Epidermal melanocyte (primary cell): ENCODE measurements at regions not wholly inside any gene's neighbourhood (a gene's known extent, or its start where the extent isn't known, plus 50 kb on each side); places are given as distances from the start of the nearest gene placed in this dataset.
"Not testable (repeated sequence)": the region's sequence is repeated elsewhere in the genome, so short reads cannot be mapped to it uniquely, and the experiment has no call there.

Experiments used
- DNase-seq: peaks from one replicate; pipeline ENCODE4 v3.0.0; 2011; ENCODE audit warnings: low spot score; ENCODE audit not compliant: insufficient read length

DNA sequence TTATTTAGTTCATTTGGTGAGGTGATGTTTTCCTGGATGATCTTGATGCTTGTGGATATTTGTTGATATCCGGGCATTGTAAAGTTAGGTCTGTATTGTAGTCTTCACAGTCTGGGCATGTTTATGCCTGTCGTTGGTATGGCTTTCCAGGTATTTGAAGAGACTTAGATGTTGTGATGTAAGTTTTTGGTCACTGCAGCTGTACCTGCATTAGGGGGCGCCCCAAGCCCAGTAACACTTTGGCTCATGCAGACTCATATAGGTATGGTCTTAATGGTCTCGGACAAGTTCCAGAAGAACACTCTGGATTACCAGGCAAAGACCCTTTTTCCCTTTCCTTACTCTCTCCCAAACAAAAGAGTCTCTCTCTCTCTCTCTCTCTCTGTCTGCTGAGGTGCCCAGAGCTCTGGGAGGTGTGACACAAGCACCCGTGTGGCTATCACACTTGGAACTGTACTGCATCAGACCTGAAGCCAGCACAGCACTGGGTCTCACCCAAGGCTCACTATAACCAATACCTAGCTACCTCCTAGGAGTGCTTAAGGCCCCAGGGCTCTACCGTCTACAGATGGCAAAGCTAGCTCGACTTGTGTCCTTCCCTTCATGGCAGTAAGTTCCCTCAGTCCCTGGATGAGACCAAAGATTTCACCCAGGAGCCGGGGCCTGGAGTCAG lies 425.8 kb upstream of the ATXN7L3B start:
- DNase-seq: no peak

DNA sequence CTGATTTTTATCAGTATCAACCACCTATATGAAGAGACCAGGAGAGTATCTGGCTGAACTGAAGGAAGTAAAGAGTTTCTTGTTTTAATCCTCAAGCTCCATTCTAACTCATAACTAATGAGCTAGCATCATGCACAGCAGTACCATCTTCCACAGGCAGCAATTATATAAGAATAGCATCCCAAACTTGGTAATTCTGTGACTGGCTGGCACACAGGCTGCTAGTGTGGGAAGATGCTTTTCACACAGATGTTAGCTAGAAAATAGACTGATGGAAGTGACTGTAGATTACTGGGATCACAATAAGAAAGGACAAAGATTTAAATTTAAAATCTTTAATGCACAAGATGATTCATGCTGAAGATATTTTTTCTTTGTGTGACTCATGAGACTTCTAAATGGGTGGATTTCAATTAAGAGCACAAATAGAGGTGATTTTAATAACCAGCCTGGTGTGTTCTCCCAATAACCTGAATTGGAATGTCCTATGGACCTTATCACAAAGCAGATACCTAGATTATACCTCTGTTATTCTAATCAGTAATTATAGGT lies 417.7 kb upstream of the ATXN7L3B start:
- DNase-seq: no peak

DNA sequence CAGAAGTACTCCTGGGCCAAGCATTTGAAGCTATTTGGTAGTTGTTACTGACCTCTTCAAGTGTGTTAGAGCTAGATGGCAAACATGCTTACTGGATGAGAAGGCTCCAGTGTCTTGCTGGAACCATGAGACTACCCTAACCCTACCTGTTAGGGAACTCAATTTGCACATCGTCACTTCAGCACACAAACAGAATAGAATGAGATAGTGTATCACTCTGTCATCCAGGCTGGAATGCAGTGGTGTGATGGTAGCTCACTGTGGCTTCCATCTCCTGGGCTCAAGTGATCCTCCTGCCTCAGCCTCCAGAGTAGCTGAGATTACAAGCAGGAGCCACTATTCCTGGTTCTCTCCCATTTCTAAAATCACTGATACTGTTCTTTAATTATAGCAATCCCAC lies 417.0 kb upstream of the ATXN7L3B start:
- no peak for DNase-seq

DNA sequence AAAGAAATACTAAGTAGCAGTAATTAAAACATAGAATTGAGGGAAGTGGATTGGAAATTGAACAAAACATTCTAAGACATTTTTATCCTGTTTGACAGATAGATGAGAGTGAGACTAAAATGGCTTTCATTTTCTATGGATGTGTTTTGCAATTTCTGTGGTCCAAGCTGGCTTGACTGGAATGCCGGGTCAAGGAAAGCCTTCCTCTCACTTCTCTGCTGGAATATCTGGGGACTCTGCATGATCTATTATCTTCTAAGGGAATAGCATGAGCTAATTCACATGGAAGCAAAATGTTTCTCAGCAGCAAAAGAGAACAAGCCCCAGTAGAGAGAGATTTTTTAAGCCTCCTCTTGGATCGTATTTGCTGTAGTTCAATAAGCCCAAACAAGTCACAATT lies 407.9 kb upstream of the ATXN7L3B start:
- DNase-seq: no peak

DNA sequence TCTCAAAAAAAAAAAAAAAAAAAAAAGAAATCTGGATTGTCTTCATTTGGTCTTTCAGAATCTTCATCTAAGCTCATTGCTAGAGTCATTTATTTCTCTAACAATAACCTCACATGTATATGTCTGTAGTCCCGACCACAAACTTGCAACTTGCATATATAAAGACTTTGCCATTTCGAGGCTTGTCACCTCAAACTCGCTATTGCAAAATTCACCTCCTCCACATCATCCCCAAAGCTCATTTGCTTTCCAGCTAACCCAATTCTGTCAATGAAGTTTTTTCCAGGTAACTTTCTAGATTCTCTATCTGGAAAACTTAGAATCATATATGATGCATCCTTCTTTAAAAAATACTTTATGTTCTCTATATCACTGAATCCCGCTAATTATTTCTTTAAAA lies 393.2 kb upstream of the ATXN7L3B start:
- no peak for DNase-seq

DNA sequence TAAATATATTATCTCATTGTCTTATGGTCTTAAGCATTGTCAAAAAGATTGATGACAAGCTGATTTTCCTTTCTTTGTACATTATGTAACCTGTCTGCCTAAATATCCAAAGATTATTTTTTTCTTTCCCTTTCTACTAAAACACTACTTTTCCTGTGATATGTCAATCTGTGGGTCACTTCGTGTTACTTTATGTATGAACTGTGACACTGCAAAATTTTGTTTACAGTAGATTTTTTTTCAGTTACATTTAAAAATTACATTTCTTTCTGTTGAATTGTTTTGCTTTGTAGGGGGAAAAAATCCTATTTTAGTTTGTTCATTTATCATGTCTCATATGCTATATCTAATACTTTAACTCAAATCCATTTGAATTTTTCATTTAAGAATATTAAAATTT lies 392.3 kb upstream of the ATXN7L3B start:
- no peak for DNase-seq

DNA sequence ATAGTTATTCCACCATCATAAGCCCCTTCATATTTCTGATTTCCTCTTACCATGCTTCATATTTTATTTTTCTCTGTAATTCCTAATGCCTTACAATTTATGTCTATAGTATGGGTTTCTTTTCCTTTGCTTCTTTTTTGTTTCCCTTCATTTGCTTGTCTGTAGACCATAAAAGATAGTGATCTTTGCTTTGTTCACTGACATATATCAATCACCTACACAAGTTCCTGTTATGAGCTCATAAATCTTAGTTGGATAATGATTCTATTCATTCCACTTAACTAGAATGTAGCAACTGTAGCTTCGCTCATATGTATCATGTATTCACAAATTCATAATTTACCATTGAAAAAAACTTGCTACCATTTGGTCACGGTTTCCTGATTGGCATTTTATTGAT lies 388.8 kb upstream of the ATXN7L3B start:
- DNase-seq: no peak

DNA sequence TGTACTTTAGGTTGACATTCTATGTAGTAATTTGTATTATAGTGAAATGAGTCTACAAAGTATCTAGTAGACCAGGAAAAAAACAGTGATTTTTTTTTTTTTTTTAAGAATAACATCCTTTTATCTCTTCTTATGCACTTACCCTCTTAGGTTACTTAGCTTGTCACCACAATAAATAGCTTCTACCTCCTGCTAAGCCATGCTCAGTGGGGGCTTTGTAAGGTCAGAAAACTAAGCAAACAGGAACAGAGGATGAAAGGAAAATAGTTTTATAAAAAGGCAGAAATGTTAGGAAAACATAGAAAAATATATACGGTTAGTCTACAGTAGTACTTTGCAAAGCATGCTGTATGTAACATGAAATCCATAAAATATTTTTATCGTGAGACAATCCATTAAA lies 385.3 kb upstream of the ATXN7L3B start:
- DNase-seq: no peak

DNA sequence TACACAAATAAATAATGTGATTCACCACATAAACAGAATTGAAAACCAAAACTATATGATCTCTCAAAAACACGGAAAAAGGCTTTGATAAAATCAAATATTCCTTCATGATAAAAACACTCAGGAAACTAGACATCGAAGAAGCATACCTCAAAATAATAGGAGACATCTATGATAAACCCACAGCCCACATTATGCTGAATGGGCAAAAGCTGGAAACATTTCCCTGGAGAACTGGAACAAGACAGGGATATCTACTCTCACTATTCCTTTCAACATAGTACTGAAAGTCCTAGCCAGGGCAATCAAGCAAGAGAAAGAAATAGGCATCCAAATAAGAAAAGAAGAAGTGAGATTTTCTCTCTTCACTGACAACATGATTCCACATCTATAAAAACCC lies 371.5 kb upstream of the ATXN7L3B start:
- DNase-seq: no peak

DNA sequence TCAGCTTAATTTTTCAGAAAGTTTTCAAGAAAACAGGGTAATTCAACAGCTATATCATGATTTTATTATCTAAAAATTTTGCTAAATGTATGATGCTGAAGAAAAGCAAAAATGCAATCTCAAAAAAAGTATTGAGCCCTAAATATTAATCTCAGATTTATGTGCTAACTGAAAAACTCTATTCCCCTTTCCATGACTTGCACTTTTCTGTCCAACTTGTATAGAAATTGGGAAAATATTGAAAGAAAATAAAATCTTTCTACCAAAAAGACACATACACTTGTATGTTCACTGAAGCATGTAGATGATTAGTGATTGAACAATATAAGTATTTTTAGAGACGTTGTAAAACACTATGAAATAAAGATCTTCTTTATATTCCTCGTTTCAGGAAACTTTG lies 368.0 kb upstream of the ATXN7L3B start:
- DNase-seq: no peak

DNA sequence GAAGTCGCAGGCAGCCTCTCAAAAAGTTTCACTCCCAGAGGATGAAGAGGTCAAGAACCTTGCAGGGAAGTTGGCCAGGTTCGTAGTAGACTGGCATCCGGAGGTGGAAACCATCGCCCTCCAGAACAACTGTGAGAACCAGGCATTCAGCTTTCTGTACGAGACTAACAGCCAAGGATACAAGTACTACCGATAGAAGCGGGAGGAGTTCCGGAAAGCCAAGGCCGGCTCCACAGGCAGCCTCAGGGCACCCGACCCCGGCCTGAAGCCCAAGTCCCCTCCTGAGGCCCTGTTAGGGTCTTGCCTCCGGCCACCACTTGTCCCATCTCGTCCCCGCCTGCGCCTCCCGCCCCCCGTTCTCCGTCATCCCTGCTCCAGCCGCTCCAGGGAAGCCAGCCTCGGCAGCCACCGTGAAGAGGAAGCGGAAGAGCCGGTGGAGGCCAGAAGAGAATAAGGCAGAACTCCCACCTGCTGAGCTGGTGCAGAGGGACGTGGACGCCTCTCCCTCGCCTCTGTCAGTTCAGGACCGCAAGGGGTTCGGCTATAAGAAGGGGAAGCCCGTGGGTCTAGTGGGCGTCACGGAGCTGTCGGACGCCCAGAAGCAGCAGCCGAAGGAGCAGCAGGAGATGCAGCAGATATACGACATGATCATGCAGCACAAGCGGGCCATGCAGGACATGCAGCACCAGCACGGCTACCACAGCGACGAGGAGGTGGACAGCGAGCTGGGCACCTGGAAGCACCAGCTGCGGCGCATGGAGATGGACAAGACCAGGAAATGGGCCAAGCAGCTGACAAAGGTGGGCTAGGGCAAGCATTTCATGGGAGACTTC lies 366.8 kb upstream of the ATXN7L3B start:
- DNase-seq: no peak

DNA sequence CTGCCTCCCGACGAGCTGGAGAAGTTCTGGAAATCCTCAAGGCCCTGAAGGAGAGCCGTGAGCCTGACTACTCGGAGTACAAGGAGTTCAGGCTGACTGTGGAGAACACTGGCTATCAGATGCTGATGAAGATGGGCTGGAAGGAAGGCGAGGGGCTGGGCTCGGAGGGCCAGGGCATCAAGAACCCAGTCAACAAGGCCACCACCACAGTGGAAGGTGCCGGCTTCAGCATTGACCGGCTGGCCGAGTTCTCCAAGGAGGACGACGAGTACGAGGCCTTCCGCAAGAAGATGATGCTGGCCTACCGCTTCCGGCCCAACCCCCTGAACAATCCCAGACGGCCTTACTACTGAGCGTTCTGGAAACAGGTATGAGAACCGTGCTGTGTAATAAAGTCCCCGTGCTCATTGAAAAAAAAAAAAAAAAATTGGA lies 366.1 kb upstream of the ATXN7L3B start:
- DNase-seq: no peak

DNA sequence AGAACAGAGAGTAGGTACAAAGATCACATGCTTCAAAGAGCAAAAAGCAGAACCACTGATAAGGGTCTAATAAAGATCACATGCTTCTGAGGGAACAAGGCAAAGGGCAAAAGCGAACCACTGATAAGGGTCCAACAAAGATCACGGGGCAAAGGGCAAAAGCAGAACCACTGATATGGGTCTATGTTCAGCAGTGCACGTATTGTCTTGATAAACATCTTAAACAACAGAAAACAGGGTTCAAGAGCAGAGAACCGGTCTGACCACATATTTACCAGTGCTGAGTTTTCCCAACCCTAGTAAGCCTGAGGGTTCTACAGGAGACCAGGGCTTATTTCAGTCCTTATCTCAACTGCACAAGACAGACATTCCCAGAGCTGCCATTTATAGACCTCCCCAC lies 362.7 kb upstream of the ATXN7L3B start:
- DNase-seq: not testable (repeated sequence)

DNA sequence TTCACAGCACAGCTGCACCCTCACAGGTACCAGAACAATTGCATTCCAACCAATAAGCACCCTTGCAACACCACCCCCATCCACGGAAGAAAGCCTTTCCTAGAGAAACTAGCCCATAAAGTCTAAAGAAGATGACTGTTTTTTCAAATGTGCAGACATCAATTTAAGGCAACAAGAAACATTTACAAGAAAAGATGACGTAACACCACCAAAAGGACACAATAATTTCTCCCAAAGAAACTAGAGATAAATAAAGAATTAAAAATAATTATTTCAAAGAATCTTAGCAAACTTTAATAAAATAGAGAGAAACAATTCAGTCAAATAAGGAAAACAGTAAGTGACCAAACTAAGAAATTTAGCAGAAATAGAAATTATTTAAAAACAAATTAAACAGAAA lies 352.3 kb upstream of the ATXN7L3B start:
- no peak for DNase-seq

DNA sequence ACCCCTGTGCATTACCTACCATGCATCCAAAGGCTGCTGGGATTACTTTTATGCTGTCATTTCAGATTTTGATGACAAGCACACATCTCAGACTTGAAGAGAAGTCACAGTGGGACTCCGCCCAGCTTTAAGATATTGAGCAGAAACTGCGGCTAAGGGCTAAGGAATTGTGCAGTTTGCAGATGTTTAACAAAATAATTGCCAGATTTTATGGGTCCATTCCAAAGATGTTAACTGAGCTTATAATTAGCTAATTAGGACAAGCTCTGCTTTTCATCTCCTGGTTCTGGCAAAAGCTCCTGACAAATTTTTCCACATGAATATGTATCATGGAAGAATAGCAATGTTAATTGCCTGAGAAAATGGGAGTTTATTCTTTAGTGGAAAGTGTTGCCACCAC lies 344.4 kb upstream of the ATXN7L3B start:
- no peak for DNase-seq

DNA sequence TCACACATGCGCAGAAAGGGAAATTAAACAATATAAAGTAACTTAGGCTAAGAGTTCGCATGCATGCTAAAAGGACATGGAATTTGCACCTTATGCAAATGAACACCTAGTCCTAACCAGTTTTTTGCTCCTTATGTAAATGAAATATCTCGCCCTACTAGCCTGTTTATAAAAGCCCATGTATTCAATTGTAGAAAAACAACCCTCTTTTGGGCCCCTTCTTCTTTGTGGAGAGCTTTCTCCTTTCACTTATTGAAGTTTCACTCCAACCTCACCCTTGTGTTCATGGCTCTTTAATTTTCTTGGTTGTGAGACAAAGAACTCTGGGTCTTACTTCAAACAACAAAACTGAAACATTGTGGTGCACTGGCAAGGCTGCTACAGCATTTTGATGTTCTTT lies 333.4 kb upstream of the ATXN7L3B start:
- DNase-seq: no peak

DNA sequence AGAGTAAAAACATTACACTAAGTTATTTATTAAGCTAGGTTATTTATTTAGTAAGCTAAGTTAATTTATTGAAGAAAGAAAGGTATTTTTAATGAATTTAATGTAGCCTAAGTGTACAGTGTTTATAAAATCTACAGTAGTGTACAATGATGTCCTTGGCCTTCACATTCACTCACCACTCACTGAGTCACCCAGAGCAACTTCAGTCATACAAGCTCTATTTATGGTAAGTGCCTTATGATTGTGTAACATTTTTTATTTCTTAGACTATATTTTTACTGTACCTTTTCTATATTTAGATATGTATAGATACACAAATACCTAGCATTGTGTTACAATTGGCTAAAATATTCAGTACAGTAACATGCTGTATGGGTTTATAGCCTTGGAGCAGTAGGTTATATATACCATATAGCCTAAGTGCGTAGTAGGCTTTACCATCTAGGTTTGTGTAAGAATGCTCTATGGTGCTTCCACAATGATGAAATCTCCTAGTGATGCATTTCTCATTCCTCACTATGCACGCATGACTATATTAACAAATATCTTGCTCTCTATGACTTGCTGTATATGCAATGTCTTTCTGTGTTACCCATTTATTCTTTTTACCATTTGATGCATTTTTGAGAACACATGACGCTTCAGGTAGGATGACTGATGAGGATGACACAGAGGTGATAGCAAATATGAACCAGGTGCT lies 309.6 kb upstream of the ATXN7L3B start:
- DNase-seq: no peak

DNA sequence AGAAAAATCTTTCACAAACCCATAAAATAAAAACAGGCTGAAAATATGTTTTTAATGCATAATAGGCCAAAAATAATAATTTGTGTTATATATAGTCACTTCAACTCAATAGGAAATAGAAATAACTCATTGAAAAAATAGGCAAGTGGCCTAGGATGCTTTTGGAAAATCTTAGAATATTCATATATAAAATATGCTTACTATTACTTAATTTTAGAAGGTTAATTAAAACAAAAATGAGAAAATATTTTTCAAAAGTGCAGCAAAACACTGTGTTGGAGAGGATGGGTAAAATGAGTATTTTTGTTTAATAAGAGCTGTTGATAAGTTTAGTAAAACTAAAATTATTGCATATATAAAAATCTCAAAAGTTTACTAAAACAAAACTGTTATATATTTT lies 308.0 kb upstream of the ATXN7L3B start:
- DNase-seq: no peak

DNA sequence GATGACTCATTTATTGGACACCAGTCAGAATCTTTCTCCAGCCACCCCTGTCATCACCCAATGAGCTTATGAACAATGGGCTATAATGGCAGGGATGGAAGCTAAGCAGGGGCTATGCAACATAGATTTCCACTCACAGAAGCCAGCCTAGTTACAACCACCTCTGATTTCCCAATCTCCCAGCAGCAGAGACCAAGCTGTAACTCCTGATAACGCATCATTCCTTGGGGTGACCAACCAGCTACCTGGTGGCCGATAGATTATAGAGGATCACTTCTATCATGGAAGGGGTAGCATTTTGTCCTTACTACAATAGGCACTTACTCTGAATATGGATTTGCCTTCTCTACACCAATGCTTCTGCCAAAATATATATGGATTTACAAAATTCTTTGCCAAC lies 302.3 kb upstream of the ATXN7L3B start:
- no peak for DNase-seq

DNA sequence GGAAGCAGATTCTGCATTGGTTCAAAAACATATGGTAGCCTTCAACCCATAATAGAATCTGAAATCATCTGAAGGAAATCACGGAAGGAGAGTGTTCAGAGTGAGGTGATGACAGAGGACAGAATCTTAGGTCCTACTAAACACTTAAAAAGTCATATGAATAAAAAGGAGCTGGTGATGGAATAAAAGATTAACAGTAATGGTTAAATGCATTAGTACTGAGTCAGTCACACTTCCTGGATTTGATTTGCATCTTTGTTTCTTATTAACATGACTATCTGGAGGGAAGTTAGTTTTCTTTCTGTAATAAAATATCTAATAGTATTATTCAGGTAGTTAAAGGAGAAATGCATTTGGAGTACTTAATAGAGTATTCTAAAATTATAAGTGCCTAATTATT lies 296.3 kb upstream of the ATXN7L3B start:
- DNase-seq: peak; percentile 20

DNA sequence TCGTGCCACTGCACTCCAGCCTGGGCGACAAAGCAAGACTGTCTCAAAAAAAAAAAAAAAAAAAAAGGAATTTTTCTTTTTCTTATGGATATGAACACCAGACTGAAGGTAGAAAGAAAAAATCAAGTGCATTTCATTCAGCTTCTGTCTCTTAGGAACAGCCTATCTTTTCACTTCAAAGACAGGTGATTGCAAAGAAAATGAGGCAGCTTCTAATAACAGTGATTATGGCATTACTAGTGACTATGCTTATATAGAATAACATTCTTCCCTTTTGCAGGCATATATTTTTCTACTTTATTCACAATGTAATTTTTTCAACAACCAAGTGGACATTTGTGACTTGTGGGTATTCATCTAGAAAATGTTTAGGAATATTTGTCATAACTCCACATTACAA lies 295.5 kb upstream of the ATXN7L3B start:
- DNase-seq: no peak

DNA sequence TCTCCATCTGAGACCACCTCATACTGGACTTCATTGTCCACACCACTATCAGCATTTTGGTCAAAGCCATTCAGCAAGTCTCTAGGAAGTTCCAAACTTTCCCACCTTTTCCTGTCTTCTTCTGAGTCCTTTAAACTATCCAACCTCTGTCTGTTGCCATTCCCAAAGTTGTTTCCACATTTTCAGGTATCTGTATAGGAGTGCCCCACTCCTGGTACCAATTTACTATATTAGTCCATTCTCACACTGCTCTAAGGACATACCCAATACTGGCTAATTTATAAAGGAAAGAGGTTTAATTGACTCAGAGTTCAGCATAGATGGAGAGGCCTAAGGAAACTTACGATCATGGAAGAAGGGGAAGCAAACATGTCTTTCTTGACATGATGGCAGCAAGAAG lies 292.2 kb upstream of the ATXN7L3B start:
- DNase-seq: no peak
